ENCODE measurements at regions not wholly inside any gene's neighbourhood (a gene's known extent, or its start where the extent isn't known, plus 50 kb on each side); places are given as distances from the start of the nearest gene placed in this dataset.

DNA sequence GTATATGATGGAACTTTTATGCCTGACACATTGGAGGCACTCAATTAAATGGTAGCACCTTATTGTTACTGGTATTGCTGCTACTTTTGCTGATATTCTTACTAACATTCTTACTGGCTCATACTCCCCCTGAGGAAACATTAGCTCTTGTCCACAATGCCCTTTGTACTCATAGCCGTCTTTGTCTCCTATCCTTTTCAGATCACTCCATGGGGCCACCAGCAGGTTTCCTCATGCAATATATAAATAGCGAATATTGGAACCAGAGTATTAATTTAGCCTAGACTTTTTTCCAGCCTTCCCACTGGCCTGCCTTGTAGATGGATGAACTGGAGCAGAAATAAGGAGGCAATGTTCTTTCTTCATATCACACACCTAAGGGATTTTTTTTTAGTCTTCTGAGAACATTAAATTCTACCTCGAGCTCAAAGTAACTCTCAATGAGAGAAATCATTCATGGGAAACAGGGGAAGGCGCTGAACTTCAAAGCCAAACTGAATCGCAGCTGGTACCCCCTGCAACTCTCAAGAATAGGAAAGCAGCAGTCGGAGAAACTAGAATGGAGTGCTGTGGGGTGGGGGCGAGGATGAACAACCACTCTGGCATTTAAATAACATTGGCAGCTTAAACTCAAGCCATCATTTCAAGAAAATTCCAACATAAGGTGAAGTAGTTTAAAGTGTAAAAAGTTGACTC is 300.3 kb downstream of the TAFA4 start:
- no peak overlapping the region for H3K27ac ChIP-seq
- H3K4me3 ChIP-seq: no peak overlapping the region
- TF ChIP-seq, protein P1, sequence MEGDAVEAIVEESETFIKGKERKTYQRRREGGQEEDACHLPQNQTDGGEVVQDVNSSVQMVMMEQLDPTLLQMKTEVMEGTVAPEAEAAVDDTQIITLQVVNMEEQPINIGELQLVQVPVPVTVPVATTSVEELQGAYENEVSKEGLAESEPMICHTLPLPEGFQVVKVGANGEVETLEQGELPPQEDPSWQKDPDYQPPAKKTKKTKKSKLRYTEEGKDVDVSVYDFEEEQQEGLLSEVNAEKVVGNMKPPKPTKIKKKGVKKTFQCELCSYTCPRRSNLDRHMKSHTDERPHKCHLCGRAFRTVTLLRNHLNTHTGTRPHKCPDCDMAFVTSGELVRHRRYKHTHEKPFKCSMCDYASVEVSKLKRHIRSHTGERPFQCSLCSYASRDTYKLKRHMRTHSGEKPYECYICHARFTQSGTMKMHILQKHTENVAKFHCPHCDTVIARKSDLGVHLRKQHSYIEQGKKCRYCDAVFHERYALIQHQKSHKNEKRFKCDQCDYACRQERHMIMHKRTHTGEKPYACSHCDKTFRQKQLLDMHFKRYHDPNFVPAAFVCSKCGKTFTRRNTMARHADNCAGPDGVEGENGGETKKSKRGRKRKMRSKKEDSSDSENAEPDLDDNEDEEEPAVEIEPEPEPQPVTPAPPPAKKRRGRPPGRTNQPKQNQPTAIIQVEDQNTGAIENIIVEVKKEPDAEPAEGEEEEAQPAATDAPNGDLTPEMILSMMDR (IDR thresholded peaks at IDR 0.05): no peak
- no peak for DNase-seq (ENCODE audit: low spot score)

DNA sequence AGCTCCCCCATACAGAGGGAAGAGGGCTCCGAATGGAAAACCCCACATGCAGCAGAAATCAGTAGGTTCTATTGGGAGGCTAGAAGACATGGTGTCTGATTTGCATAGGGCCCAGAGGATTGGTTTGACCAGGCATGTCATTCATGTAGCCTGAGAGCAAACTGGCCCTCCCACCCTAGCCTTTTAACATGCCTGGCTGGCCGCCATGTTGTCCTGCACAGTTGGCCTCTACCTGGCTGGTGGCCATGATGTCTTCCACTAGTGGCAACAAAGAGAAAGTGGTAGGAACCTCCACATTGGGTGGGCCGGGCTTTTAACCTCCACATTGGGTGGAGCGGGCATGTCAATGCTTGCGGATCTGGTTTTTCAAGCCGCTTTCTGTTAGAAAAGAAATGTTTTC is 312.1 kb downstream of the TAFA4 start:
- TF ChIP-seq, protein P1 (IDR thresholded peaks at IDR 0.05): no peak
- no peak for DNase-seq (ENCODE audit: low spot score)
- Histone ChIP-seq H3K4me3 (no peak overlapping the region), H3K27ac (no peak overlapping the region)

DNA sequence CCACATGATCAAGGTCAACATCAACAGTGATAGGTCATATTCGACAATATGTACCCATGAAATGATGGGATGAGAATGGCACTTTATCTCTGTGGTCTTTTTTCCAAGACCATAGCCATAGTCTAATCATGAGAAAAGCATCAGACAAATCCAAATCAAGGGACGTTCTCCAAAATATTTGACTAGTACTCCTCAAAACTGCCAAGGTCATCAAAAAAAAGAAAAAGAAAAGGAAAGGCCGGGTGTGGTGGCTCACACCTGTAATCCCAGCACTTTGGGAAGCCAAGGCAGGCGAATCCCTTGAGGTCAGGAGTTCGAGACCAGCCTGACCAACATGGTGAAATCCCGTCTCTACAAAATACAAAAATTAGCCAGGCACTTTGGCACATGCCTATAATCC is 318.3 kb downstream of the TAFA4 start:
- no peak for DNase-seq (ENCODE audit: low spot score)
- H3K4me3 ChIP-seq: no peak overlapping the region
- H3K27ac ChIP-seq: no peak overlapping the region
- TF ChIP-seq, protein P1 (IDR thresholded peaks at IDR 0.05): no peak

DNA sequence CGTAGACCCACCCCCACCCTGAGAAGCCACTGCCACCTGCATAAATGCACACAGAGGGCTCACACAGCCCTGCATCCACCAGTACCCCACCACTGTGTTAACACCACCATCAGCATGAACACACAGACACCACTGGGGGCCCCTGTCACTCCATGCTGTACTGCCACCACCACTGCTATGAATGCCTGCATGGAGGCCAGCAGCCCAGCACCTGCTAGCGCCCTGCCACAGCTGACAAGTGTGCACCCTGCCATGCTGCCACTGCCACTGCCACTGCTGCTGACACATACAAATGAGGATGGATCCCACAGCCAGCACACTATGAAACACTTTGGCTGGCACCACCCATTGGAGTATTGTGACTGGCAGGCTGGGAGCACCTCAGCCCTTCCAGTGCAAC is 361.0 kb downstream of the TAFA4 start:
- no peak overlapping the region for H3K4me3 ChIP-seq
- H3K27ac ChIP-seq: no peak overlapping the region
- DNase-seq (ENCODE audit: low spot score): no peak
- TF ChIP-seq, protein P1 (IDR thresholded peaks at IDR 0.05): no peak

DNA sequence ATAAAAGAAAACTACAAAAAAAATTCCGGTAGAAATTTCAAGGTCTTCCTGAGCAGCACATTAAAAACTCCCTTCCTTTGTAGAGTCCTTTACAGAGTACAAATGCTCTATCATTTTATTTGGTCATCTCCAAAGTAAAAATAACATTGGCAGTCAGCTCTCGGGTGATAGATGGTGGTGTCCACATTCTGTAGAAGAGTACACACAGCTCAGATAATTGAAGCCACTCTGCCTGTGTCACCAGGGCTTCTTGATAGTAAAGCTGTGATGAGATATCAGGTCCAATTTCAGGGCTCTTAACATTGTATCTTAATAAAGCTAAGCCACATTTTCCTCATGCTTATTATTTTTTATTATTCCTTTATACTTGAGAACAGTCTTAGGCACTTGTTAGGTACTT is 371.6 kb downstream of the TAFA4 start:
- Histone ChIP-seq H3K4me3 (no peak overlapping the region), H3K27ac (no peak overlapping the region)
- TF ChIP-seq, protein P1 (IDR thresholded peaks at IDR 0.05): no peak
- no peak for DNase-seq (ENCODE audit: low spot score)

DNA sequence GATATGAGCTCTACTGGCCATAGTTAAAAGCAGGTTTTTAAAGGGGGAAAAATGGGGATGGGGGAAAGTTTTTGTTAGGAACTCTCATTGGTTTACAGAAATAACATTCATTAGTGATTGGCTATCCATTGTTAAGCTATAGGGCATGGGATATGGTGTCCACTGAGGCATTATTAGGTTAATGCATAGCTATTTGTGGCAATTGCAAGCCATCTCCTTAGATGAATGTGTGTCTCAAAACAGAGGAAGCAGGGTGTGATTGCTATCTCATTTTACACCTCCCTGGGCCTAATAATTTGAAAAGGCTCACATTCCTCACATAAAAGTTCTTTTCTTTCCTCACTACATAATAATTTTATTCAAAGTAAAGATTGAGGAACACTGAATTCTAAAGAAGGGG is 396.6 kb downstream of the TAFA4 start:
- Histone ChIP-seq H3K27ac (no peak overlapping the region), H3K4me3 (no peak overlapping the region)
- TF ChIP-seq, protein P1 (IDR thresholded peaks at IDR 0.05): no peak
- DNase-seq (ENCODE audit: low spot score): no peak

DNA sequence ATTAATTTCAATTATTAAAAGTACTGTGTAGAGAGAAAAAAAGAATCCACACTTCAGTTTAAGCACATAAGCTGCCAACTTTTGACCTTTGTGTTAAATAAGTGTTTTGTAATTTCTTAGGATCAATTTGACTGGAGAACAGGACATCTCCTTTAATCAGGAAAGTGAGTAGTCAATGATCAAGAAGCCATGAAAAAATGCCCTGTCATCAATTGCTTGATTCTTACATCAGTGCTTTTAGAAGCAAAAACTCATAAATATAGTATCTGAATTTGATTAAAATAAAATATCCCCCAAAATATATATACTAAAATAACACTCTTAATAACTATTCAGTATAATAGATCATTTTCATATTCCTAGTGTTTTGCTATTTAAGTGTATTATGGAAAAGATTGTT is 409.0 kb downstream of the TAFA4 start:
- DNase-seq (ENCODE audit: low spot score): no peak
- no peak overlapping the region for H3K27ac ChIP-seq
- no peak overlapping the region for H3K4me3 ChIP-seq
- TF ChIP-seq, protein P1 (IDR thresholded peaks at IDR 0.05): no peak
